ENCODE measurements at regions not wholly inside any gene's neighbourhood (a gene's known extent, or its start where the extent isn't known, plus 50 kb on each side); places are given as distances from the start of the nearest gene placed in this dataset.

DNA sequence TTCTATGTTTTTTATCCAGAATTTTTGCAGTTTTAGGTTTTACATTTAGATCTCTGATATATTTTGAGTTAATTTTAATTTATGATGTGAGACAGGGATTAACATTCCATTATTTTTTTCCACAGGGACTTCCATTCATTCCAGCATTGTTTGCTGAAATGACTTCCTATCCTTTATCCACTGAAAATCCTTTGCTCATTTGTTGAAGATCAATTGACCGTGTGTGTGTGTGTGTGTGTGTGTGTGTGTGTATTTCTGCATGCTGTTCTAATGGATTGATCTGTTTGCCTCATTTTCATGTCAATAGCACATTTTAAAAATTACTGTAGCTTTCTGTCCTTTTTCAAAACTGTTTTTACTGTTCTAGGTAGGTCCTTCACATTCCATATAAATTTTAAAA lies 480.3 kb downstream of the DSC3 start:
- TF ChIP-seq, protein P1, sequence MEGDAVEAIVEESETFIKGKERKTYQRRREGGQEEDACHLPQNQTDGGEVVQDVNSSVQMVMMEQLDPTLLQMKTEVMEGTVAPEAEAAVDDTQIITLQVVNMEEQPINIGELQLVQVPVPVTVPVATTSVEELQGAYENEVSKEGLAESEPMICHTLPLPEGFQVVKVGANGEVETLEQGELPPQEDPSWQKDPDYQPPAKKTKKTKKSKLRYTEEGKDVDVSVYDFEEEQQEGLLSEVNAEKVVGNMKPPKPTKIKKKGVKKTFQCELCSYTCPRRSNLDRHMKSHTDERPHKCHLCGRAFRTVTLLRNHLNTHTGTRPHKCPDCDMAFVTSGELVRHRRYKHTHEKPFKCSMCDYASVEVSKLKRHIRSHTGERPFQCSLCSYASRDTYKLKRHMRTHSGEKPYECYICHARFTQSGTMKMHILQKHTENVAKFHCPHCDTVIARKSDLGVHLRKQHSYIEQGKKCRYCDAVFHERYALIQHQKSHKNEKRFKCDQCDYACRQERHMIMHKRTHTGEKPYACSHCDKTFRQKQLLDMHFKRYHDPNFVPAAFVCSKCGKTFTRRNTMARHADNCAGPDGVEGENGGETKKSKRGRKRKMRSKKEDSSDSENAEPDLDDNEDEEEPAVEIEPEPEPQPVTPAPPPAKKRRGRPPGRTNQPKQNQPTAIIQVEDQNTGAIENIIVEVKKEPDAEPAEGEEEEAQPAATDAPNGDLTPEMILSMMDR (IDR thresholded peaks at IDR 0.05): no peak

DNA sequence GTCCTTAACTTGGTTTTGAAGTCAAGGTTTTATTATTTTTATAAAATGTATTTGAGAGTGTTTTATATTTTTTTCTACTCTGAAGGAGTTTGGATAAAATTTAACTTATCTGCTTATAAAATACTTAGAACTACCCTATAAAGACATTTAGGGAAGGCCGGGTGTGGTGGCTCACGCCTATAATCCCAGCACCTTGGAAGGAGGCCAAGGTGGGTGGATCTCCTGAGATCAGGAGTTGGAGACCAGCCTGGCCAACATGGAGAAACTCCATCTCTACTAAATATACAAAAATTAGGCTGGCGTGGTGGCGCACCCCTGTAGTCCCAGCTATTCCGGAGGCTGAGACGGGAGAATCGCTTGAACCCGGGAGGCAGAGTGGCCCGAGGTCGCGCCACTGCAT lies 486.4 kb downstream of the DSC3 start:
- TF ChIP-seq, protein P1 (IDR thresholded peaks at IDR 0.05): no peak

DNA sequence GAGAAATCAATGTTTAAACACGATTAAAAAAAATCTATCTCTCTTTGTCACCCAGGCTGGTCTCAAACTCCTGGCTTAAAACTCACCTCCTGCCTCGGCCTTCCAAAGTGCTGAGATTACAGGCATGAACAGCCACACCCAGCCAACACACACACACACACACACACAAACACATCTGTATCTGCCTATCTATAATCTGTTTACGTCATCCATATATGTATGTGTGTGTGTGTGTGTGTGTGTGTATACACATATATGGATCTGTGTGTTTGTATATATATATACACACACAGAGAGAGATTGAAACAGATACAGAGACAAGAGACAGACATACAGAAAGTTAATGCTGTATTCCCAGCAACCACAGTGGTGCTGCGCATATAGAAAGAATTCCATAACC lies 497.1 kb downstream of the DSC3 start:
- TF ChIP-seq, protein P1 (IDR thresholded peaks at IDR 0.05): no peak

DNA sequence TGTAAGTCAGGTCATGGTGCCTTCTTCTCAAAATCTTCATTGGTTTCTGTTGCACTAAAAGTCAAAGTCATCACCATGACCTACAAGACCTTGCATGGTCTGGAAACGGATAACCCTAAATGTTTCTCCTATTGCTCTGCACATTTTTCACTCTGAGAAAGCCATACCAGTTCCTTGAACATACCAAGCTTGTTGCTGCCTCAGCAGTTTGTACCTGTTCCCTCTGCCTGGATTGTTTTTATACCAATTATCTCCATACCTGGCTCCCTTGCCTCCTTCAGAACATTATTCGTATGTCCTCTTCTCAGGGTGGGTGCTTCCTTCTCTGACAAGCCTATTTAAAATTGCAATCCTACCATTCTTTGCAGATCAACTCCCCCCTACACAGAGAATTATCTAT lies 498.4 kb downstream of the DSC3 start:
- TF ChIP-seq, protein P1 (IDR thresholded peaks at IDR 0.05): no peak

DNA sequence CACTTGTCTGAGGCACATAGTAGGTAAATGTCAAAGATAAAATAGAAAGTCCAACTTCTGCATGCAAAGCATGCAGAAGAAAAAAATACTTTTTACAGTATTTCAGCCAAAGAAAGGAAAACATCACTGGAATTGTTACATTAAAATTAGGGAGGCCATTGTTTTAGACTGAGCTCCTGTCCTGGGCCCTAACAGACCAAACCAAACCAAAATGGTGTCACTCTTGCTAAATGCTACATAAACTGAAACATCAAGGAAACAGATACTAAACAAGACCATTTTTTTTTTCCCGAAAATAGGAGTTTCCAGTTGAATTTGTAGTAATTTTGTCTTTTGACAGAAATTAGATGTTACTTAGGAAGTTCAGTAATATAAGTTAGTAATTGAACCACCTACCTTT lies 508.8 kb downstream of the DSC3 start:
- TF ChIP-seq, protein P1 (IDR thresholded peaks at IDR 0.05): no peak

DNA sequence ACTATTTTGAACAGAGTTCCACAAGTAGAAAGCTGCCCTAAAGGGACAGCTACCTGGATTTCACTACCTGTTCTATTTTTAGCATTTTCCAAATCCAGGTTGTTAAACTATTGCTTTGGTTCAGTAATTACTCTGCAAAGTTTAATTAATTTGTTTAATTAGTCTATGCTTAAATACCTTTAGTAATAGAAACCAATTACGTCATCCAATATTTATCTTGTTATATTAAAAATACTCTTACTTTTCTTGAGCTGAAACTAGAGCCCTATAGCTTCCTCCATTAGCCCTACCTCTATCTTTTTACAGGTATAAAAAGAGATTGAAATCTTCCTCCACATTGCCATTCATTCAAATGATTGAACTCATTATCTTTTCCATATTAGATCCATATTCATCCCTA lies 514.6 kb downstream of the DSC3 start:
- TF ChIP-seq, protein P1 (IDR thresholded peaks at IDR 0.05): no peak

DNA sequence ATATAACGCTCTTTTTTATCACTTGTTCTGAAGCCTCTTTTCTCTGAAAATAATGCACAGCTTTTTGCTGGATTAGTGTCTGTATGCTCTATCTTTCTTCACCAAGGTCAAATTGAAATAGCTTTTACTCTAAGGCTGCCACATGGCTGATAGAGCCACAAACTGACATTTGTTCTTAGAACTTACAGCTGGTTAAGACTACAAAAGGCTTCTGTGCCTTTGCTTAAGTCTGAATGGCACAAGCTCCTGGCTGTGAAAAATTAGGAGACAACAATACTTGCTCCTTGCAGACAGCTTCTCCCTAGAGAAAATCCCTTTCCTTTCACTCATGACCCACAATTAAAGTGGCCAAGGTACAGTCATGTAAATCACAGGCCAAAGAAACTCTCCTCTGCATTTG lies 515.3 kb downstream of the DSC3 start:
- TF ChIP-seq, protein P1 (IDR thresholded peaks at IDR 0.05): no peak

DNA sequence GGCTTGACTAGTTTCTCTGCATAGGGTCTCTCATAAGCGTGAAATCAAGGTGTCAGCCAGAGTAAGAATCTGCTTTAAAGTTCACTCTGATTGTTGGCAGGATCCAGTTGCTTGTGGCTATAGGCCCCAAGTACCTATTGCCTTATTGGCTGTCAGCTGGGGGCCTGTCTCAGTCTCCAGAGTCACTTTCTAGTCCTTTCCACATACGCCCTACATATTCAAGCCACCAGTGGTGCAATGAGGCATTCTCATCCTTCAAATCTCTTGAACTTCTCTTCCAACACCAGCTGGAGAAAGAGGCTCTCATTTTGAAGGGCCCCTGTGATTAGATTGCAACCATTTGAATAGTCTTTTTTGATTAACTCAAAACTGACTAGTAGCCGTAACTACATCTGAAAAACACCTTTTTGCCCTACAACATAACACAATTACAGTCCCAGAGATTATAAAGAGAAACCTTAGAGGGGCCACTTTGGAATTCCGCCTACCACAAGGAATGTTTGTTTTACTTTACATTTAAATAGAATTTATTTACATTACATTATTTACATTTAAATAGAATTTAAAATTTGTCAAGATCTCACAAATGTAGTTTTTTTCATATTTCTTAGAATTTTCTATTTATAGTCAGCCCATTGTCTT lies 520.1 kb downstream of the DSC3 start:
- TF ChIP-seq, protein P1 (IDR thresholded peaks at IDR 0.05): no peak
